ENCODE measurements at regions not wholly inside any gene's neighbourhood (a gene's known extent, or its start where the extent isn't known, plus 50 kb on each side); places are given as distances from the start of the nearest gene placed in this dataset.

DNA sequence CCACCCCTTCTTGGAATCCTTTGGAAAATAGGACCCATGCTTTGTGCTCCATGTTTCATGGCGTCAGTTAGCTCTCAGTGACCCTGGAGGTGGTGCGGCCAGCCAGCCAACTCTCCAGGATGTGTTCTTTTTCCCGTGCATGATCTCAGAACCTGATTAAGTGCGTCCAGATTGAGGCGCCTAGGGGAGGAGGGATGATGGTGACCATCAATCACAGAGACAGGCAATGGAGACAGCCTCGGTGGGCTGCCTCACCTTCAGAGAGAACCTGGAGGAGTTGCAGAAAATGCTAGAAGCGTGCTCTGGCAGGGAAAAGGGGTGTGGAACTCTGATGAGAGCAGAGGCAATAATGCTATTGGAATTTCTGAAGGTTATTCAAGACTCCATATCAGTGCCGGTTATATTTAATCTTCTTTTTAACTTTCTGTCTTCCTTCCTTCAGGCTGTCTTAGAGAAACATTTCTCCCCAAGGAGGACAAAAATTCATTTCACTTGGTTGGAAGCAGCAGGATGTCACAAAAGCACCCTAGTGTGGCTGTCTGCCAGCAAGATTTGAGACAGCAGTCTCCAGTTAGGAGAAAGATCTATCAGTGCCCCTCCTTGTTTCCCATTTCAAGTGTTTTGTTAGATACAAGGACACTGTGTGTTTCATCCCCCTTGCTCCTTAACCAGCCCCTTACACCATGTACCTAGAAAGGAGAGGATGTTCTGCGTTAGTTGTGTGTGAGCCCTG lies 53.3 kb upstream of the IGF1 start:
- DNase-seq: no peak

Data from fibroblast of skin of abdomen (primary cell).